MCF 10A (cell line): ENCODE measurements at regions not wholly inside any gene's neighbourhood (a gene's known extent, or its start where the extent isn't known, plus 50 kb on each side); places are given as distances from the start of the nearest gene placed in this dataset.

Source experiments
- BruUV-seq: library from RNA; stranded (reverse); fragments of 400-500 nt; replicated peaks from 2 replicates; lab custom pipeline; 2021; lab: Mats Ljungman, UMichigan
- CTCF ChIA-PET: fragments of 300-600 bp; sonication (Branson Sonifier 250); formaldehyde crosslinking; extraction: SDS; loops from one replicate; lab custom pipeline; 2021; ENCODE audit warnings: antibody characterized with exemption, inconsistent platforms; lab: Yijun Ruan, JAX
- POLR2A ChIA-PET: fragments of 300-600, 350-650 bp; sonication (Branson Sonifier 250); formaldehyde crosslinking; extraction: SDS; loops from one replicate; lab custom pipeline; 2020; ENCODE audit warnings: antibody characterized with exemption, inconsistent platforms; lab: Yijun Ruan, JAX
- DNase-seq: peaks from one replicate; pipeline ENCODE4 v3.0.0-alpha.2; 2018; ENCODE audit not compliant: unreplicated experiment
- H3K27ac Mint-ChIP-seq: one replicate; pipeline ENCODE4 v1.8.0; 2022; ENCODE audit warnings: mild to moderate bottlenecking, low read depth, mixed read lengths; ENCODE audit not compliant: unreplicated experiment
- H3K27me3 Mint-ChIP-seq: one replicate; pipeline ENCODE4 v1.8.0; 2022; ENCODE audit warnings: mixed read lengths; ENCODE audit not compliant: insufficient read depth, unreplicated experiment
- H3K36me3 Mint-ChIP-seq: one replicate; pipeline ENCODE4 v1.8.0; 2022; ENCODE audit warnings: mild to moderate bottlenecking, moderate library complexity, mixed read lengths; ENCODE audit not compliant: insufficient read depth, unreplicated experiment
- H3K4me1 Mint-ChIP-seq: one replicate; pipeline ENCODE4 v1.8.0; 2022; ENCODE audit warnings: mixed read lengths; ENCODE audit not compliant: insufficient read depth, unreplicated experiment
- H3K4me3 Mint-ChIP-seq: one replicate; pipeline ENCODE4 v1.8.0; 2022; ENCODE audit warnings: mild to moderate bottlenecking, moderate library complexity, mixed read lengths; ENCODE audit not compliant: unreplicated experiment
- H3K9me3 Mint-ChIP-seq: one replicate; pipeline ENCODE4 v1.8.0; 2022; ENCODE audit warnings: mixed read lengths; ENCODE audit not compliant: unreplicated experiment
- CTCF ChIP-seq: fragments of 200-600 bp; IDR thresholded peaks from one replicate; pipeline ENCODE4 v1.8.0; 2022; ENCODE audit warnings: antibody characterized with exemption, mild to moderate bottlenecking; ENCODE audit not compliant: unreplicated experiment
- intact Hi-C: fragments of 100-400 bp; cut with micrococcal nuclease; formaldehyde crosslinking; loops from 2 replicates; pipeline ENCODE4 v1.14.1; 2022

- no TSS peak for BruUV-seq
- POLR2A ChIA-PET: no interaction called here
- CTCF ChIA-PET: interaction anchor here (1.3 kb wide), 1 partner anchor 170 kb away, joined by 5 read pairs; no protein-coding TSS in a partner anchor
- no peak for TF ChIP-seq CTCF
- peaks cover 7% of the 10 kb centered on the region for H3K4me1 Mint-ChIP-seq
- DNase-seq: no peak
- no peaks in the 10 kb centered on the region for H3K9me3 Mint-ChIP-seq
- H3K27ac Mint-ChIP-seq: no peak overlapping the region
- intact Hi-C loops: no loop called here
- H3K4me3 Mint-ChIP-seq: no peak overlapping the region
- no peaks in the 10 kb centered on the region for H3K27me3 Mint-ChIP-seq
- peaks cover 7% of the 10 kb centered on the region for H3K36me3 Mint-ChIP-seq
Observed at GRCh38 chr14:55891692-55892091, 226.5 kb upstream of the PELI2 start.

GRCh38 chr14:55892906-55893305 lies 225.3 kb upstream of the PELI2 start:
- Mint-ChIP-seq H3K4me1 (peaks cover 7% of the 10 kb centered on the region), H3K9me3 (no peaks in the 10 kb centered on the region), H3K27me3 (no peaks in the 10 kb centered on the region), H3K27ac (no peak overlapping the region), H3K36me3 (peaks cover 7% of the 10 kb centered on the region), H3K4me3 (no peak overlapping the region)
- ChIA-PET POLR2A (no interaction called here), CTCF (interaction anchor here (1.0 to 1.3 kb wide), 2 partner anchors 8 to 86 kb away, joined by 3 to 4 read pairs; no protein-coding TSS in a partner anchor)
- intact Hi-C loops: no loop called here
- BruUV-seq: no TSS peak
- no peak for TF ChIP-seq CTCF
- peak; percentile 6 for DNase-seq

- CTCF ChIA-PET: interaction anchor here (0.7 to 1.3 kb wide), 2 partner anchors 14 to 86 kb away, joined by 3 read pairs; no protein-coding TSS in a partner anchor
- no peak for DNase-seq
- no peak overlapping the region for H3K4me3 Mint-ChIP-seq
Observed at GRCh38 chr14:55893705-55894104, 224.5 kb upstream of the PELI2 start.

GRCh38 chr14:55897031-55897430 lies 221.2 kb upstream of the PELI2 start:
- H3K4me1 Mint-ChIP-seq: no peaks in the 10 kb centered on the region
- no peaks in the 10 kb centered on the region for H3K27me3 Mint-ChIP-seq
- ChIA-PET CTCF (no interaction called here), POLR2A (interaction anchor here (0.6 to 0.7 kb wide), 2 partner anchors 10 to 533 kb away, joined by 3 read pairs; no protein-coding TSS in a partner anchor)
- intact Hi-C loops: no loop called here
- H3K4me3 Mint-ChIP-seq: no peak overlapping the region
- DNase-seq: no peak
- no peak for TF ChIP-seq CTCF
- H3K36me3 Mint-ChIP-seq: no peaks in the 10 kb centered on the region
- no peak overlapping the region for H3K27ac Mint-ChIP-seq
- H3K9me3 Mint-ChIP-seq: no peaks in the 10 kb centered on the region
- no TSS peak for BruUV-seq

More at GRCh38 chr14:55893705-55894104, 224.5 kb upstream of the PELI2 start:
- POLR2A ChIA-PET: no interaction called here
- Mint-ChIP-seq H3K9me3 (no peaks in the 10 kb centered on the region), H3K36me3 (peaks cover 7% of the 10 kb centered on the region), H3K4me1 (peaks cover 5% of the 10 kb centered on the region), H3K27ac (no peak overlapping the region), H3K27me3 (no peaks in the 10 kb centered on the region)
- BruUV-seq: no TSS peak
- intact Hi-C loops: no loop called here
- TF ChIP-seq CTCF: no peak
